EL (cell line): ENCODE measurements at regions not wholly inside any gene's neighbourhood (a gene's known extent, or its start where the extent isn't known, plus 50 kb on each side); places are given as distances from the start of the nearest gene placed in this dataset.

ENCODE experiments used
- DNase-seq: peaks from one replicate; pipeline ENCODE4 v3.0.0-alpha.2; 2016

DNA sequence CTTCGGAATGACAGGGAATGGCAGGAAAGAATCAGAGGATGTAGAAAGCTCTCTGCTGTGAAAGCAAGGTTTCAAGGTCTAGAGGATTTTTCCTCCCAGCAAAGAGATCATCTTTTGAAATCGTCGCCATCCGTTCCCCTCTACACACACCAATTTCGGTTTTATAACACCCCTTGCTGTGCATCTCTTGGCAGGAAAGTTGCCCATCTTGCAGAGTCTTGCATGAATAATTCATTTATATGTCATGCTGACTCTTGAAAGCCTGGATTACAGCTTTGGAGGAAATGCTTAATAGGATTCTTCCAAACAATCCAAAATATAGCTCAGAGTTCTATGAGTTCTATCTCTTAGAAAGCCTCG is 262.7 kb downstream of the CHL1 start:
- no peak for DNase-seq

DNA sequence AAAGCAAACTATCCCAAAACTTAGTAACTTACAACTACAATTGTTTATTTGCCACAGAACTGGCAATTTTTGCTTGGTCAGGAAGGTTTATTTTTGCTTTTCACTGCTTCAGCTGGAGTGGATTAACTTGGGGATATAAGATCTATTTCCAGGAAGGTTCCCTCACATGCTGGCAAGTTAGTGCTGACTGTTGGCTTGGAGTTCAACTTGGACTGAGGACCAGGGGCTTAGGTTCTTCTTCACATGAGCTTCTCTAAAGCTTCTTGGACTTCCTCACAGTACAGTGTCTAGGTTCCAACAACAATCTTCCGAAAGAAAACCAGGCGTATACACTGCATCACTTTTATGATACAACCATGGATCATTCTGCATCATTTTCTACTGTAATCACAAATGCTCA is 264.4 kb downstream of the CHL1 start:
- DNase-seq, result no peak

DNA sequence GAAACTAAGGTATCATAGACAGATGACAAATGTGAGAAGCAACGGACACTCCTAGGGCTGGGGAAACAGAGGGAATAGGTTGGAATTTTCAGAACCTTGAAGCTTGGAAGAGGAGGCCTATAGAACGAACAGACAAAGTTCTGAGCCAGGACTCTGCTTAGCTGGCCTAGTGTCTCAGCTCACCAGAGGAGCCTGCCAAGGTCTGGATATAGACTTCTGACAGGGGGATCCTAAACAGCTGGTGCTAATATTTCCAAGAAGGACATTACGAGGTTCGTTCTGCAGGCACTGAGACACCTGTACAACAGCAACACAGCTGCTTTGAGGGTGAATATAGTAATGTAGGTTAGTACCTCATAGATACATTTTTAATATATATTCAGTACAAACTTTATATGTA is 266.3 kb downstream of the CHL1 start:
- DNase-seq, result no peak

DNA sequence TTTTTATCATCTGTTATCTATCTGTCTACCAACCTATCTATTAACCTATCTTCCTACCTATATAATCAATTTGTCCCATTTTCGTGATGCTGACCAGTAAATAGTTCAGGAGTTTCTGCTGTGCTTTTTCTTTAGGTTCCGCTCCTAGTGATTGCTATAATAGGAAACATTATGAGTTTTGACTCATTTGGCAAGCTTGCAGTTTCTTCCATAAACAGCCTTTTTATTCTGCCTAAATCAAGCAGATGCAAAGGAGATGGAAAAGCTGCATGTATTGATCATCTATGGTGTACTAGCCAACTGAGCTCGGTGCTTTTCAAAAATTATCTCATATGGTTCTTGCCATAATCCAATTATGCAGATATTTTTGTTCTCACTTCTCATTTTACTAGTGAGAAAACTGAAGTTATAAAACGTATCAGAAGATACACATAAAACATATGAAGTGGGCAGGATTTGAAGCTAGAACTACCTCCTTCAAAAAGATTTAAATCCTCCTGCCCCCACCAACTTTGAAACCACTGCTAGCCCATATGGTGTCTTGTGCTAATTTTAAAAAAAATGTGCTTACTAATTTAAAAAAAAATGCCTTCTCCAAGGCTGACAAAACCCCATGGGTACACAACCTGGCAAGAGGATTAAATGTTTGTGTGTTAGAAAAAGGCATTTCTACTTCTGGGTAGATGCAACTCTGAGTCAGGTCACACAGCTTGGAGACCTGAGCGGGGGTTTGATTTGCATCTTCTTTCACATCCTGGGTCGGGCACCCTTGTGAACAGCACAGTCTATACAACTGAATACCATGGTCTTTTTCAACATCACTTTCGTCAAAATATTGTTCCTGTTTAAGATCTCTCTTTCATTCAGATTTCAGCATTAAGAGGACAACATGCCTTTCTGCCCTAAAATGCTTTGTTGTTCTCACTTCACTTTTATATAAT is 267.0 kb downstream of the CHL1 start:
- no peak for DNase-seq

DNA sequence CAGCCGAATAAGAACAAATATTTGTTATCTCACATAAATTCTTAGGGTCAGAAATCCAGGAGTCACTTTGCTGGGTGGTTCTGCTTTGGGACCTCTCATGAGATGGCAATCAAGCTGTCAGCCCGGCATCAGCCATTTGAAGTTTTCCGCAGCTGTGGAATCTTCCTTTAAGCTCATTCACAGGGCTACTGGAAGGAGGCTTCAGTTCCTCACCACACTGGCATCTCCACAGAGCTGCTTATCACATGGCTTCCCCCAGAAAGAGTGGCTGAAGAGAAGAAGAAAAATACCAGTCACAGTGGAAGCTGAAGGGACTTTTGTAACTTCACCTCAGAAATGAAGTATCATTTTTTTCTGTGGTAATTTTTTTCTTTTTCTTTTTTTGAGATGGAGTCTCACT is 267.7 kb downstream of the CHL1 start:
- no peak for DNase-seq

DNA sequence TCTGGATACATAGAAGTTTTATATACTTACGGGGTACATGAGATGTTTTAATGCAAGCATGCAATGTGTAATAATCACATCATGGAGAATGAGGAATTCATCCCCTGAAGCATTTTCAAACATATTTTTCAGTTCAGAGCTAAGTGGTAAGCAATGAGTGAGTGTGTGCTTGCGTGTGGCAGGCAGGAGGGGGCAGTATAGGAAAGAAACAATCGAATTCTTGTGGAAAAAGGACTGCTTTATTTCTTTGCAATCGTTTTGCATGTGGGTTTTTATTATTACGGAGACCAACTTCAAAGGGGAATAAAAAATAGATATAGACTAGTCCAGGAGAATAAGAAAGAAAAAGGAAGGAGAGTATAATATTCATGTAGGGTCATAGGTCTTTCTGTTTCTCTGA is 271.6 kb downstream of the CHL1 start:
- no peak for DNase-seq

DNA sequence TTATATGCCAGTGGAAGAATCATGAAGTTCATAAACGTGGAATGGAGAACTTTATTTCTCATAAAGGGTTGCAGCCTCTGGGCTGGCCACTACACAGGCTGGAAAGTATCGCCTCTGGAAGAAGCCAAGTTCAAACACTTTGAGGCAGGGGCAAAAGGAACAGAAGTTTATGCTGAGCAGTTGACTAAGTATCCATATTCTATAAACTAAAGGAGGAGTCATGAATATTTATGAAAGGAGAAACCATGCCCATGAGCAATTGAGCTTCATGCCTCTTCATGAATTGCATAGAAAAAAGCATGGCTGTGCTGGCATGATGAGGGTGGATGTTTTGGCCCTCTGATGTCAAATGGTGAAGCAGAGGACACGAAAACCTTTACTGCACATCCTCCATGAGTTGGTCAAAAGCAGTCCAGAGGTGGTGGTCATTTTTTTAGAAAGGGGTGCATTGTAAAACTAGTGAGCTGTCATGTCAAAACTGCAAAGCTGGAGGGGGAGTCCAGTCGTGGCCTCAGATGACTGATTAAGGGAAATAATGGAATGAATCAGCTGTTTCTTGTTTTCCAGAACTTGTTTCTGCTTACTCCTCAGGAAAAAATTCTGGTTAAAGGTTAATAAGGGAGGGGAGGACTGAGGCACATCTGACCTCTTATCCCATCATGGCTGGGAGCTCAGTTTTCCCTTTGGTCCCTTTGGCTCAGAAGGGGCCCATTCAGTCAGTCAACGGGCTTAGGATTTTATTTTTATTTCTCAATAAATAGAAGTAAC is 276.7 kb downstream of the CHL1 start:
- no peak for DNase-seq

DNA sequence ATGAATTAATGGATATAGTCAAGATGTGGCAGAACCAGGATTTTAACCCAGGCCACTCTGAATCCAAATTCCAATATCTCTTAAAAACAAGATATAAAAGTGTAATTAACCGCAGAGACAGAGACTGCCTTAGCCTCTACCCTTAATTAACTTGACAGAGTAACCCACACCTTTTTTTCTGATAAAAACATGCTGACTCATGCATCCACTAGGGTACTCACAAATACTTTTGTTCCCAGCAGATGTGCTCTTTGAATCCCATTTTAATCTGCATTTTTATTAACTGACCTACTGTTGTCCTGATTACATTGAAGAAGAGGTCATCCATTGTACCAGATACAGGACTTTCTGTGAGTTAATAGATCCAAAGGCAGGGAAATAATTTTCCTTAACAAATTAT is 278.3 kb downstream of the CHL1 start:
- DNase-seq, result no peak

DNA sequence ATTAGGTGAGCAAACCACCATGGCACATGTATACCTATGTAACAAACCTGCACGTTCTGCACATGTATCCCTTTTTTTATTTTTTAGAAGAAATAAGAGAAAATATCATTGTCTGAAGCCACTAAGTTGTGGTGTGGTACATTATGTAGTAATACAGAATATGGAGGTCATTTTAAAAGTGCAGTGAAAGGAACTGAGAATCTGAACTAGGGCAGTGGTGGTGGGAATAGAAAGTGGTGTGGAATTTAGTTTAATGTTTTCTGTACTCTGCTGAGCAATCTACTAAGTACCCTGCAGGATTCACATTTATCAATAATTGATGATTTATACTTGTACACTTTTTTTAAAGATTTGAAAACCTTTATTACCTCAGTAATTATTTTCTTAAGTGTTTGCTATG is 283.5 kb downstream of the CHL1 start:
- DNase-seq, result no peak

DNA sequence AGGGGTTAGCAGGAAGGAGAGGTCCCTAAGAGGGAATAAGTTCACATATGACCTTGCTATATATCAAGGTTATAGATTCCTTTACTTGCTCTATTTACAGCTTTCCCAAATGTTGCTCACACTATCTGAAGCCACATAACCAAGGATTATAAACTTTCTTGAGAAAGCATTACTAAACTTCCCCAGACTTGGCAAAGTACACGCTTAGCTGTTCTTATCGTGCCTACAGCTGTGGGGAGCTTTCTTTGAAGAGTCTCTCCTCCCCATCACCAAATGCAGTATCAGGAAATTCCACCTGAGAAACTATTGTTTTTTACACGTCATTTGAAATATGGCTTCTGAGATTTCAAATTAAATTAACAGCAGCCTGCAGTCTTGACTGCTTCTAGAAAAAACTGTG is 284.5 kb downstream of the CHL1 start:
- no peak for DNase-seq

DNA sequence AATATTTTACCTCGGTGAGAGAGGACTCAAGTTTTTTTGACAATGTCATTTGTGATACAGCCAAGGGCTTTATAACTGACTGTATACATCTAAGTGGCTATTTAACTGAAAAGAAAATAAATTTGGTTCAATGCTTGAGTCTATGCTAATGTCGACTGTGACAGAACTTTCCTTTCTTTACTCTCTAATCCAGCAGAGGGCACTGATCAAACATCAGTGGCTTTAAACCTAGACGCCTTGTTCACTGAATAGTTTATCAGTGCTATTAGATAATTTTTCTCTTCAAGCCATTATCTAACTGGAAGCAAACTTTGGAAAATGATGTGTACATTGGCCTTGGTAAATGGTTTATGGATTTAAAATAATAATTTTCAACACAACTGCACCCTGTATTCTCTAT is 285.1 kb downstream of the CHL1 start:
- DNase-seq, result no peak

DNA sequence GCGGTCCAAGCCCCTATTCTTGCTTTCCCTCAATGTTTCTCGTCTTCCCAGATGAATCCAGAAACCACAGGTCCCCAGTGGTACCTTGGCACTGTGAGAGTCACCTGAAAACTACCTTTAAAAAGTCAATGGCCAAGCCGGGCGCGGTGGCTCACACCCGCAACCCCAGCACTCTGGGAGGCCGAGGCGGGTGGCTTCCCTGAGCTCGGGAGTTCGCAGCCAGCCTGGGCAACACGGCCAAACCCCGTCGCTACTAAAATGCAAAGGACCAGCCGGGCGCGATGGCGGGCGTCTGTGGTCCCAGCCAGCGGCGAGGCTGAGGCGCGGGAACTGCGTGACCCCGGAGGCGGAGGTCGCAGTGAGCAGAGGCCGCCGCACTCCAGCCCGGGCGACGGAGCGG is 285.9 kb downstream of the CHL1 start:
- no peak for DNase-seq

DNA sequence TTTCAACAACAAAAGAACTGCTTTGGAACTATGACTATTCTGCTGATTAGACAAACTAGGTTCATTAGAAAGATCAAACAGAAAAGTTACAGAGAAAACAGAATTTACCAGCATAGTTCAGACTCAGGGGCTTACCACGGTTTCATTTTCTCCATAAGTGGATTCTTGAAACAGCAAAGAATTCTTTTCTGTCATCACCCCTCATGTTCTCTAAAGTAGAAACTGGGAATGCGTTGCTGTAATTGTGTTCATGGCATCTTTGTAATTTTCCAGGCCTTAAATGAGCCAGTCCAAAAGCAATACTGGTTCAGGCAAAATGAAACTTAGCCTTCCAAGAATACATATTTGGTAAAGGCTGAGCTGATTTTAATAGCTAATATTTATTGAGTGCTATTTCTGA is 287.8 kb downstream of the CHL1 start:
- no peak for DNase-seq

DNA sequence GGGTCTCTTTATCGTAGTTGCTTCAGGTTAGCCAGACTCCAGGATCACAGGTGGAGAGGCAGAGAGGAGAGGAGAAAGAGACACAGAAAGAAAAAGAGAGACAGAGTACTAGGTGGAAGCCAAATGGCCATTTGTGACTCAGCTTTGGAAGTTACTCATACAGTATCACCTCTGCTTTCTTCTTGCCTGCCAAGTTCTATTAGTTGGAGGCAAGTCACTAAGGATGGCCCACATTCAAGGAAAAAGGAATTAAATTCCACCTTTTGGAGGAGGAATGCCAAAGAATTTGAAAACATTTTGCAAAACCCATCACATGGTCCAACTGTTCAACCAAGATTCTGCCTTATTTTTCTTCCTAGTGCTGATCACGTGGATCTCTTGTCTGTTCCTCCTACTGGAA is 291.1 kb downstream of the CHL1 start:
- no peak for DNase-seq

DNA sequence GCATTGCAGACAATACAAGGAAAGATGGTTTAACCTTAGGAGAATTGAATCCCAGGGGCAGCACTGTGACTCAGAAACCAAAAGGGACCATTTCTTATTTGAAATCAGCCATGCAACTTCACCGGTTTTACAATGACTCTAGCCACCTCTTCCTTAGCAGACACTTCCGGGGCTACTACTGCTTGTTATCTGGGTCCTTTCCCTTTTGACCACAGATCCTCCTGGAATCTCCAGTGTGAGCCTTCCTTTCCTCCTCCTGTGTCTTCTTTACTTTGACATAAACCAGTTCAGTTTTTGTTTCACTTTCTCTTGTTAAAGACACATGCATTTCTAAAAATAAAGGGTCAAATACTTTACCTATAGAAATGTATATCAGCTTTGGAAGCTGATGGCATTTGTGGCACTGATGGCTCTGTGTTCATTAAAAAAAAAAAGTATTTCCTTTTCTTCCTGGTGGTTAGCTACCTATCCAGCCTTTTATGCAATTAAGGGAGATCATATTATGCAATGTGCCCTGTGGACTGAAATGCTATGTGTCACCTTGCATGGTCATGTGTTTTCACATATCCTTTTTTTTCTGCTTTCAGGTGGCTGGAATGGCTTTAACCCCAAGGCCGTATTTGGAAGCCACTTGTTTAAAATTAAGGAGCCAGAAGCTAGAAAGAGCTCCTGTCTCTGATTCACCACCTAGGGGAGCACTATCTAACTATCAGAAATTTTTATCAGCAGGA is 296.2 kb downstream of the CHL1 start:
- no peak for DNase-seq

DNA sequence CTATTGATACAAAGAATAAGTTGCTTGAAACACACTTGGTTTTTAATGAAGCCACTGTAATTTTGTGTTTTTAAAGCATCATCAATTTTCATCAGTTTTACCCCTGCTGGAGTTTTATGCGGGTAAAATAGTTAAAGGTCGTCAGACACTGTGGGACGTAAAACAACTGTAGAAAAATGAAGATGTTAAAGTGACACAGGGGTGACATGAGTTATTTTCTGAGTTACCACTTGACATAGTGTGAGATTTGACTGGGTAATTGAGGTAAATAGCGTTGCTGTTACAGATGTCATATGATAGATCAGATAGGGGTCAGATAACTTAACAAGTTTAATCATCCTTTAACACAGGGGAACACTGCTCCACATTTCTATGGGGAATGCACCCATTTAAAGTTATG is 297.6 kb downstream of the CHL1 start:
- DNase-seq, result no peak

DNA sequence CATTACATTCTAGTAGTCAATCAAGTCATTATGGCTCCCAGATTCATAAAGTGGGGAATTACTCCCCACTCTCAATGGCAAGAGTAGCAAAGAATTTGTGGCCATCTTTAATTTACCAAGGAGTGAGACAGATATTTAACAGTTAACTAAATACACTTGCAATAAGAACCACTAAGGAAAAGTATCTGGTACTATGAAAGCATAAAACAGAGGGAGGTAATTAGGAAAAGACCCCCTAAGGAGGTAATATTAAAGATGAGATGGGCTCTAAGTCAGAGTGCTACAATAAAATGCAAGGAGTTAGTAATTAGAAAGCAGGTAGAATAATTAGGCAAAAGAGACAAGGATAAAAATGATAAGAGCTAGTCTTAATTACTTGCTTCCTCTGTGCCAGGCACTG is 301.9 kb downstream of the CHL1 start:
- DNase-seq, result no peak

DNA sequence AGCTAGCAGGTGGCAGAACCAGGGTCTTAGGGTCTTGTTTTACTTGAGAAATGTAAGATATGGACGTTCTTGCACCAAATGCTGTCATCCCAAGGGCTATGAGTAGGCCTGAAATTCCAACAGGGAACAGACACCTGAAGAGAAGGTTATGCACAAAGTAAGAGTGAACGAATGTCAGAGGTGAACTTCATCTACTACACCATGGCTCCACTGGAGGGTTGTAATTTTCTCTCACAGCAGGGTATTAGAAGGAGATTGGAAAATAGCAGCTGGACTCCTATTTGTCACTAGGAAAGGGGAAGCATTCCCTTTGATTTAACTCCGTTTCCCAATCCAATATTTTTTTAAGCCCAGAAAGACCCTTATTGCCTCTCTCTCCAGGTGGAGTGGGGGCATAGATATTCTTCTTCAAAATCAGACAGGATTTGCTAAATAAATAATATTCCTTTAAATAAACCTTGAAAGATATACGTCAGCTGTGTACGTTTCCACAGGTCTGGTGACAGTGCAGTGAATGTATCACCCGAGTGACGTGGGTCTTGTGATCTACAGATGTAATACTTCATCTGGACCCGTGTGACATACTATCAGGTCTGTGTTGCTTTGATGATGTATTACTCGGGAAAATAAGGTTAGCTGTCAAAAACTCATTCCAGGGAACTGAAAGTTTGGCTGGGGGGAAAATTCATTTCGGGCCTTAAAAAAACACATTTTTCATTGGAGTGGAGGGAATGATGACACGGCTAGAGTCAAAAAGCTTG is 302.6 kb downstream of the CHL1 start:
- no peak for DNase-seq

DNA sequence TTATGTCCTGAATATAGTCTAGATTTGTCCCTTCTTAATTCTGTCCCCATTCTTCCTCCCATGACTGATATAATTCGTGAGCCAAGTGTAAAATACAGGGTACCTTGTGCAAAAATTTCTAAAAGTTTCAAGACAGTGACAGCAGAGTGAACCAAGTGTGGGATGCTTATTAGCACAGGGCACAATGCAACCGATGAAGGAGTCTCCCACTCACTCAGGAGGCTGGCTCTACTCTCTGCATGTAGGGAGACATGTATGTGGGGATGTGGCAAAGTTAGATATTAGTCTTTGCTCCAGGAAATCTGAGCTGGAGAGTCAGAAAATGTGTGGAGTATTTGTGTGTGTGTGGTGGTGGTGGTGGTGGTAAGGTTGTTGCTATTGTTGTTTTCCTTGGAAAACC is 305.9 kb downstream of the CHL1 start:
- no peak for DNase-seq

DNA sequence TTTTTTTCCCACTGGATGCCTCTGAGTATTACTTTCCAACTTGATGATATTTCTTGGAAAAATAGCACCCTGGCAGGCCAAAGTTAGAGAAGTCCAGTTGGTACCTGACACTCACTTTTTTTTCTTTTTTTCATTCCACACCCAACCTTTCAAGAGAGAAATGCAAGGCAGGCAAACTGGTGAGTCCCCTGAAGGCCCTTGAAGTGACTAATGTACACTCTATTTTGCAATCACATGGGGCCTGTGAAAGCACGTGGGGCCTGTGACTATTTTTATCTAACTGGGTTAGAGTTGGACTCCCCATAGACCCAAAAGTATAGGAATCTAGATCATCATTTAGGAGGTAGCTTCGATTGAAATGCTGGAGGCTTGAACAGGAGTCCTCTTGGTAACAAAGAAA is 316.7 kb downstream of the CHL1 start:
- DNase-seq, result no peak

DNA sequence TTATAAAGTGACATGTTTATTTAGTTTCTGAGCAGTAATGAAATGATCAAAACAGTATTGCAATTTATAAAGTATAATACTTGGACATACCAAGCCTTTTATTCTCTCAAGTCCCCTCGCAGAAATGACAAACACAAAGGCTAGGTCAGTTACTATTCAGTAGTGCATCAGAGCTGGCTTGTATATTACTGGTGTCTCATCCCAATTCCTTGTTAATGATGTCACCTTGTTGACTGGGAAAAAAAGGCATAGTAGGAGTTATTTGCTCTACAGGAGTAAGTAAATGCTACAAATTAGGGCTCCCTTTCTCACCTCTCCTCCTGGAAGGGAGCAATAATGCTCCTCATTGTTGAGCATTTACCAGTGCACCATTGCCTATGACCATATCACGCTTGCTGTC is 317.6 kb downstream of the CHL1 start:
- no peak for DNase-seq

DNA sequence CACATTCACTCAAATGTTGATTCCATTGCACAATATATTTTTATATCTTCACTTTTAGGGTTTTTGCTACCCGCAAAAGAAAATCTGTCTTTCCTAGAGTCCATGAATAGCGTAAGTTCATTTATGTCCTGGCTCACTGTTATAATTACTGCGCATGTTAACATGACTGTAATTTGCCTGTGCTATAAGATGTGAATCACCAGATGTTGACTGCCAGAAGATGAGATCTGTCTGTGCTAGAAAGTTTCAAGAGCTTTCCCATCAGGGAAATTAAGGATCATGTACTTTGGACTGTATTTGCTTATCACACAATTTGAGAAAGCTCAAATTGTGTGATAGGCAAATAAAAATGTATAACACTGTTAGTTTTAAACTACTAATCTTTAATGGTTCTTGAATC is 322.5 kb downstream of the CHL1 start:
- DNase-seq, result no peak

DNA sequence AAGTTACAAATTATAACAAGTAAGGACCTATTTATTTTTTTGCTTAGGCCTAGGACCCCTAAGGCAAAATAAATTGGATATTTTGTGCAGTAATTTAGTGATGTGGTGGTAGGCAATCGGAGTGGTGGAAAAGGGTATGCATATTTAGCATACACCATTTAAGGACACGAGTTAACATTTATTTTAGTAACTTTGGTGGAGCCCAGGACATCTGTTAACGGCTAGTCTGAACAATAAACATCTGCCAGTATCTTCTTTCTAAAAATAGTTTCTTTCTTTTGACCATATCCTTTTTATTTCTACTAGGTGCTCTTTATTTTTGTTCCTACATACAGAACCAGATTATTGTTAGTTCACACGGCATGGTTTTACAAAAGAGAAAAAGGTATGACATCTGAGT is 326.3 kb downstream of the CHL1 start:
- DNase-seq, result no peak
